ENCODE measurements at regions not wholly inside any gene's neighbourhood (a gene's known extent, or its start where the extent isn't known, plus 50 kb on each side); places are given as distances from the start of the nearest gene placed in this dataset.
A peak's percentile ranks its signal among the peaks of the same experiment; 100 is the strongest.

GRCh38 chr2:222790932-222791331 lies 69.9 kb upstream of the ACSL3 start:
- no peak for DNase-seq
- TF ChIP-seq POLR2A (IDR thresholded peaks at IDR 0.05; ENCODE audit: low read length), result no peak
- TF ChIP-seq GATA1 (IDR thresholded peaks at IDR 0.05; ENCODE audit: low read depth, low read length), result no peak

DNA sequence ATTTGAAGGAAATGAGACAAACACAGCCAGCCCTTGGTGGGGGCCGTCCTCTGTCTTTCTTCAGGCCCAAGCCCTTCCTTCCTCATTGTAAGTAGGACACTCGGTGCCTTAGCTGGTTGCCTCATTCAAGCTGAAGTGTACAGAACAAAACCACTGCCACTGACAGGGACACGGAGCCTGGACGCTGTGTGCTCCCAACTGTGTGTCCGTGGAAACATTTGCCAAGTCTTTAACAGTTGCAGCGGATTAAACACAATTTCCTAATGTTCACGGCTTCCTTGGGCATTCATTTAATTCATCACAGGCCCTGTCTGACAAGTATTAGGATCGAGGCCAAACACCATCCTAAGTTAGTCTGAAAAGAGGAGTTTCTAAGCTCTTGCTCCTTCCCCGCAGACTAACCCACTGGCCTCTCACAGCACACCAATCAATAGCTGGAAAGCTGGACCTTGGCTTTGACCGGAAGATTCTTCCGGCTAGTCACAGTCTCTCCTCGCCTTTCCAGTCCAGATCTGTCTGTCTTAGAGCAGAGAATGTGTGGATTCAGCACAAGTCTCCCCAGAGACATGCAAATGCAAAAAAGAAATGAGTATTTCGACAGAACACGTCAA lies 68.7 kb upstream of the ACSL3 start:
- no peak for DNase-seq
- TF ChIP-seq GATA1 (IDR thresholded peaks at IDR 0.05; ENCODE audit: low read depth, low read length) (no peak), POLR2A (IDR thresholded peaks at IDR 0.05; ENCODE audit: low read length) (no peak)

DNA sequence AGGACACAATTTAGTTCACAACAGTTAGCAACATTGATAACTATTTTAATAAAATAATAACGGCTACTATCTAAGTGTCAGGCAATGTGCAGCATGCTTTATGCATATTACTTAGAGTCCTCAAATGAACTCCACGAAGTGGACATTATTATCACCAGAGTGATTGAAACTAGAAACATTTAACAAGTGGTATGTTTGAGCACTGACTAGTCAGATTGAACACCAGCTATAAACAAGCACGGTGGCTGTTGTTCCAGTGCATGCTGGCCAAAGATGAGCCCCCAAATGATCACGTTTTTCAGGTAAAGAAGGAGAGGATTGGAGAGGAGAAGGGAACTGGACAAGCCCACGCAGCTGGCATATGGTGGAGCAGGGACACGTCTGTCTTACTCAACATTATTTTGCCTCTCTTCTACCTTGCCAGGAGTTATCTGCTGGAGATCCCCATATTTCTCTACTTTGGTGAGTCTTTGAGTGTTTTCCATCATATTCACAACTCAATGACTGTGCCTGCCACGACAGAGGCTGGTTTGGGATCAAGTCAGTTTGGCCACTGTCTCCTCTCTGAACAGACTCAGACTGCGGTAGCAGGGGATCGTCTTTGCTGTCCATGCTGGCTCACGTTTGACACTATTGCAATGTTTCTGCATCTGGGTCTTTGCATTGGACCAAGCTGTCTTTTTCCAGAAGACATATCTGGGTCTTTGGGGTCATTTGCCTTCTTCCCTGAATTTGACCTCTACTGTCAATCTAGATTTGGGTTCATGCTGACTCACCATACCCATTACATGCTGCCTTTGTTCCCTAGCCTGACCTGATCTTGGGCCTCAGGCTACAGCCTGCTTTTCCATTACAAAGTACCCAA lies 66.0 kb upstream of the ACSL3 start:
- DNase-seq, result no peak
- TF ChIP-seq POLR2A (IDR thresholded peaks at IDR 0.05; ENCODE audit: low read length) (no peak), GATA1 (IDR thresholded peaks at IDR 0.05; ENCODE audit: low read depth, low read length) (no peak)

DNA sequence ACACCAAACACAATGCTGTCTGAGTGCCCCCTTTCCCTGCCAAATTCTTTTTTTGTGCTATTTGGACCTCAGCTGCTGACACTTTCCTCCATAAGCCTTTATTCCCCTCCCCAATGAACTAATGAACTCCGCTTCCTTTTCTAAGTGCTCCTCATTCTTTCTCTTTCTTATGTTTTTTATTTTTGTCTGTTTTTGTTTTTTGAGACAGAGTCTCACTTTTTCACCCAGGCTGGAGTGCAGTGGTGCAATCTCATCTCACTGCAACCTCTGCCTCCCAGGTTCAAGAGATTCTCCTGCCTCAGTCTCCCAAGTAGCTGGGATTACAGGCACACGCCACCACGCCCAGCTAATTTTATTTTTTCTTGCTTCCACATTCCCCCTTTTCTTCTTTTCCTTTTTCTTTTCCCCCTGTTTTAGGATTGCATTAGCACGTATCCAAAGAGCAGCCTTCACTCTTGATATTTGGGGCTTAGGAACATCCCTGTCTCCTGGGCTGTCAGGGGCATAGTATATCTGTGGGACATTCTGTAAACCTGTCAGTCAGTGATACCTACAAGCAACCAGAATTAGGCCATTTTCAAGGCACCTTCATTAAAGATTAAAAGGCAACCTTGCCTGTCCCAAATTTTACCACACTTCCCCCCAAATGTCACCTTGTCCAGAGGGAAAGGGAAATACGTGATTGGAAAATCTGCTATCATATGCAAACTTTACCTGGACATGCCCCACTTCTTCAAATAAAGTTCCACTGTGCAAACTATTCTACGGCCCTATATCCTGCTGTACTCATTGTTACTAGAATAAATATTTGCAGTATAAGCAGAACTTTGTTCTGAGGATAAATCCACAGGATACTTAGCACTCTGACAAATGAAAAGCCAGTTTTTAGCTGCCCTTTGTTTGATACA lies 65.1 kb upstream of the ACSL3 start:
- TF ChIP-seq GATA1 (IDR thresholded peaks at IDR 0.05; ENCODE audit: low read depth, low read length) (no peak), POLR2A (IDR thresholded peaks at IDR 0.05; ENCODE audit: low read length) (no peak)
- no peak for DNase-seq

- DNase-seq, result no peak
- TF ChIP-seq GATA1 (IDR thresholded peaks at IDR 0.05; ENCODE audit: low read depth, low read length) (no peak), POLR2A (IDR thresholded peaks at IDR 0.05; ENCODE audit: low read length) (no peak)
Measured at GRCh38 chr2:222796413-222797103, 64.3 kb upstream of the ACSL3 start.

- TF ChIP-seq GATA1 (IDR thresholded peaks at IDR 0.05; ENCODE audit: low read depth, low read length), result no peak
- TF ChIP-seq POLR2A (IDR thresholded peaks at IDR 0.05; ENCODE audit: low read length), result no peak
- peak; percentile 12 to 18 for DNase-seq
Measured at GRCh38 chr2:222797261-222797660, 63.6 kb upstream of the ACSL3 start.

DNA sequence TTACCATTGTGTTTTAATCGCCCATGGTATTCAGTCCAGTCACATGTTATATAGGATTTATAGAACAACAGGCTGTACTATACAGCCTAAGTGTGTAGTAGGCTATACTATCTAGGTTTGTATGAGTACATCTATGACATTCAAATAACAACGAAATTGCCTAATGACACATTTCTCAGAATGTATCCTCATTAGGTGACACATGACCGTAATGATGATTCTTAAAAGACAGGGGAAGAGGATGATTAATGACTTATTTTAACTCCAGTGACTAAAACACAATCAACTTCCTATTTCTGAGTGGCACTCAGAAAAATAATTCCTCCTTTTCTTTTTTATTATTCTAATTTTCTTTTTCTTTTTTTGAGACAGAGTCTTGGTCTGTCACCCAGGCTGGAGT lies 63.0 kb upstream of the ACSL3 start:
- TF ChIP-seq GATA1 (IDR thresholded peaks at IDR 0.05; ENCODE audit: low read depth, low read length), result no peak
- no peak for DNase-seq

- TF ChIP-seq GATA1 (IDR thresholded peaks at IDR 0.05; ENCODE audit: low read depth, low read length) (no peak), POLR2A (IDR thresholded peaks at IDR 0.05; ENCODE audit: low read length) (no peak)
- no peak for DNase-seq
Measured at GRCh38 chr2:222798528-222798927, 62.3 kb upstream of the ACSL3 start.

DNA sequence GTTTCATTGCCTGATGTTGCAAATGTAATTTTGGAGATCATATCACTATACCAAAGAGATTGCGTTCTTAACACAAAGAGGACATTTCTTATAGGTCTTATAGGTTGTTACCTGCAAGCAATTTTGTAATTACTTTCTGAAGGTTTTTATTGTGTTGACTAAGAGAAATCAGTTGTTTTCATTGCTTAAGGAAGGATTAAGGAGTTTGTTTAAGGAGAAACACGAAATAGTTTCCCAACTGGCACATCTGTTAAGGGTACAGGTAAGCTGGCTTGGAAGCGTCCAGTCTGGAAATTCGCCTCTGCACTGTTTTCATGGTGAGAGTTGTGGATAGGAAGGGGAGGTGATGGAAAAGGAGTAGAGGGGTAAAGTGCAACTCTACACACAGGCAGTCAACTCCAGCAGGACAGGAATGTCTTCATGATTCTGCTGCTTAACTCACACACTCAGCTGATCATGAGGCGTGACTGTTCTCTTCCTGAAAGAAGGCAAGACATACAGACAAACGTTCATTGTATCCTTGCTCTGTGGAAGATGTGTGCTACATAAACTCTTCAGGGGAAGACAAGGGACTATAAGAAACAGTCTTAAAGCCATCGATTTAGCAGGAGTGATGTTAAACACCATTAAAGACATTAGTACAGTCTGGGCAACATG lies 61.4 kb upstream of the ACSL3 start:
- no peak for TF ChIP-seq POLR2A (IDR thresholded peaks at IDR 0.05; ENCODE audit: low read length)
- TF ChIP-seq GATA1 (IDR thresholded peaks at IDR 0.05; ENCODE audit: low read depth, low read length), result no peak
- no peak for DNase-seq

- TF ChIP-seq POLR2A (IDR thresholded peaks at IDR 0.05; ENCODE audit: low read length), result no peak
- no peak for TF ChIP-seq GATA1 (IDR thresholded peaks at IDR 0.05; ENCODE audit: low read depth, low read length)
- no peak for DNase-seq
Measured at GRCh38 chr2:222802514-222803196, 58.2 kb upstream of the ACSL3 start.

DNA sequence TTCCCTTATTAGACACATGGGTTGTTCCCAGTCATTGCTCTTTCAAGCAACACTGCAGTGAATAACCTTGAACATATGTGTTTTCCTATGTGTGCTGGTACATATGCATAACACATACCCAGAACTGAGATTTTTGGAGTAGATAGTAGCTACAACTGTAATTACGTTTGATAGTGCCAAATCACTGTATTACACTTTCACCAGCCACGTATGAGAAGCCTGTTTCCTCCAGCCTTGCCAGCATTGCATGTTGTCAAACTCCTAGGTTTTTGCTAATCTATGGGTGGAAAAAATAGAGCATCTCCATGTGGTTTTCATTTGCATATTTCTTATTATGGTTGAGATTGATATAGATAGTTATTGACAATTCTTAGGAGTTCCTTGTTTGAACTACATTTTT lies 56.5 kb upstream of the ACSL3 start:
- no peak for TF ChIP-seq GATA1 (IDR thresholded peaks at IDR 0.05; ENCODE audit: low read depth, low read length)
- no peak for TF ChIP-seq POLR2A (IDR thresholded peaks at IDR 0.05; ENCODE audit: low read length)
- no peak for DNase-seq

DNA sequence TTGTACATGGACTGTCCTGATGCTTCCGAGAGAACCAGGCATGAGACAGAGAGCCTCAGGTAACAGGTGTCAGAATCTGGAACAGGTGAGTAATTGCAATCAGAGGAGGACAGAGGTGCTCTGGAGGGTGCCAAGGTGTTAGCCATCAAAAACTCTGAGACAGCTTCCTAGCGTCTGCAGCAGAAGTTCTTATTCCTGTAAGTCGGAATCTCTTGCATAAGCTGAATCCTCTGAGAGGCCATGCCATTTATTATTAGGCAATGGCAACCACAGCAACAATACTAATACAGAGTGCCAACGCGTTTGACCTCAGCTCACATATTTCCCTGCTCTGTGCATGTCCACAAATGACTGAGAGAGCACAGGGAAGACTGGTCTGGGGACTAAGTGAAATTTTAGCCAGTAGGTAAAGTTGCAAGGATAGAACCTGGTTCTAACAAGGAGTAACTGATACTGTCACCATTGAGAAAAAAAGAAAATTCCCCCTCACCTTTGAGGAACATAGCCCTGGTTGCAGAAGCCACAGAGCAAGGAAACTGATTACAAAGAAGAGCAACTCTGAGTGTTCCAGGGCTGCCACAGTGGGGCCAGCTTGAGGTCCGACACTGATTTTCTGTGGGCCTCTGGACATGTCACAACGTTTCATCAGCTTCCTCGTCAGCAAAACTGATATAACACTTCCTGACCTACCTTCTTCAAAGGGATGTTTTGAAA lies 55.1 kb upstream of the ACSL3 start:
- peak in 1 of 2 experiments; percentile 59 for DNase-seq
- TF ChIP-seq POLR2A (IDR thresholded peaks at IDR 0.05; ENCODE audit: low read length), result no peak
- TF ChIP-seq GATA1 (IDR thresholded peaks at IDR 0.05; ENCODE audit: low read depth, low read length), result no peak
